IMR-90 (cell line): ENCODE measurements at regions not wholly inside any gene's neighbourhood (a gene's known extent, or its start where the extent isn't known, plus 50 kb on each side); places are given as distances from the start of the nearest gene placed in this dataset.

Experiments used
- ATAC-seq: fragments of 200-7000 bp; cut with Tn5 transposase; 2 replicates; pipeline ENCODE4 v1.9.1; 2020; ENCODE audit warnings: low read depth, mild to moderate bottlenecking, moderate library complexity
- BruUV-seq: library from RNA; stranded (reverse); fragments of 400-500 nt; replicated peaks from 2 replicates; lab custom pipeline; 2021; lab: Mats Ljungman, UMichigan
- CTCF ChIA-PET: fragments of 300-600 bp; formaldehyde crosslinking; extraction: SDS; loops from one replicate; lab custom pipeline; 2021; ENCODE audit warnings: antibody characterized with exemption; lab: Yijun Ruan, JAX
- POLR2A ChIA-PET: fragments of 300-600 bp; sonication (Branson Sonifier 250); formaldehyde crosslinking; loops from one replicate; lab custom pipeline; 2022; ENCODE audit warnings: antibody characterized with exemption; ENCODE audit not compliant: unreplicated experiment; lab: Charles Lee
- DNase-seq: peaks from one replicate; pipeline ENCODE4 v3.0.0; 2013
- H2AFZ ChIP-seq: replicated peaks from 2 replicates; pipeline ENCODE3; 2013; ENCODE audit warnings: low read length, mild to moderate bottlenecking; ENCODE audit not compliant: poor library complexity
- H2AK5ac ChIP-seq: 2 replicates; pipeline ENCODE4 v1.6.1; 2013; ENCODE audit warnings: low read depth, low read length, inconsistent platforms
- H2AK9ac ChIP-seq: replicated peaks from 2 replicates; pipeline ENCODE3; 2013; ENCODE audit warnings: mild to moderate bottlenecking, low read depth, low read length, moderate library complexity; ENCODE audit not compliant: poor library complexity
- H2BK120ac ChIP-seq: 2 replicates; pipeline ENCODE4 v1.6.1; 2013; ENCODE audit warnings: low read depth, low read length, inconsistent platforms
- H2BK15ac ChIP-seq: 3 replicates; pipeline ENCODE4 v1.6.1; 2013; ENCODE audit warnings: low read depth, low read length, inconsistent platforms
- H2BK20ac ChIP-seq: 2 replicates; pipeline ENCODE4 v1.6.1; 2013; ENCODE audit warnings: low read depth, mild to moderate bottlenecking, inconsistent platforms, low read length, moderate library complexity
- H2BK5ac ChIP-seq: 2 replicates; pipeline ENCODE4 v1.6.1; 2013; ENCODE audit warnings: mild to moderate bottlenecking, low read depth, low read length, inconsistent platforms; ENCODE audit not compliant: poor library complexity, severe bottlenecking
- H3K14ac ChIP-seq: replicated peaks from 2 replicates; pipeline ENCODE4 v1.6.1; 2013; ENCODE audit warnings: low read depth, low read length, inconsistent platforms
- H3K18ac ChIP-seq: 2 replicates; pipeline ENCODE4 v1.6.1; 2013; ENCODE audit warnings: low read depth, low read length, control low read depth
- H3K23ac ChIP-seq: 2 replicates; pipeline ENCODE4 v1.6.1; 2013; ENCODE audit warnings: low read depth, low read length, inconsistent platforms
- H3K27ac ChIP-seq: 2 replicates; pipeline ENCODE4 v1.5.1; 2013; ENCODE audit warnings: mild to moderate bottlenecking, control low read depth, low read length; ENCODE audit not compliant: insufficient read depth
- H3K27me3 ChIP-seq: 2 replicates; pipeline ENCODE4 v1.6.1; 2013; ENCODE audit warnings: low read length; ENCODE audit not compliant: control insufficient read depth, insufficient read depth
- H3K36me3 ChIP-seq: 2 replicates; pipeline ENCODE4 v1.6.1; 2013; ENCODE audit warnings: low read length, mixed read lengths; ENCODE audit not compliant: control insufficient read depth, insufficient read depth
- H3K4ac ChIP-seq: 2 replicates; pipeline ENCODE4 v1.6.1; 2013; ENCODE audit warnings: low read depth, low read length, inconsistent platforms
- H3K4me1 ChIP-seq: 2 replicates; pipeline ENCODE4 v1.6.1; 2013; ENCODE audit warnings: low read length, mixed read lengths; ENCODE audit not compliant: control insufficient read depth, insufficient read depth
- H3K4me2 ChIP-seq: 2 replicates; pipeline ENCODE4 v1.6.1; 2013; ENCODE audit warnings: low read depth, mild to moderate bottlenecking, control low read depth, low read length, moderate library complexity
- H3K4me3 ChIP-seq: 2 replicates; pipeline ENCODE4 v1.5.1; 2013; ENCODE audit warnings: low read depth, mild to moderate bottlenecking, control low read depth, low read length, moderate library complexity; ENCODE audit not compliant: insufficient read depth
- H3K56ac ChIP-seq: 2 replicates; pipeline ENCODE4 v1.6.1; 2013; ENCODE audit warnings: low read length, inconsistent platforms; ENCODE audit not compliant: insufficient read depth; ENCODE audit errors: extremely low read depth
- H3K79me1 ChIP-seq, 2 experiments: 2 replicates each; pipeline ENCODE4 v1.6.1; 2013; ENCODE audit warnings: low read length in 2 of 2, inconsistent platforms in 1 of 2, low read depth in 1 of 2
- H3K9ac ChIP-seq: 2 replicates; pipeline ENCODE4 v1.6.1; 2013; ENCODE audit warnings: low read depth, low read length, control low read depth
- H3K9me1 ChIP-seq: 2 replicates; pipeline ENCODE4 v1.6.1; 2013; ENCODE audit warnings: low read length, inconsistent platforms; ENCODE audit not compliant: insufficient read depth
- H3K9me3 ChIP-seq: 2 replicates; pipeline ENCODE4 v1.6.1; 2013; ENCODE audit warnings: low read length; ENCODE audit not compliant: control insufficient read depth, insufficient read depth
- H4K20me1 ChIP-seq: 2 replicates; pipeline ENCODE4 v1.6.1; 2013; ENCODE audit warnings: low read length, inconsistent platforms; ENCODE audit not compliant: insufficient read depth
- H4K5ac ChIP-seq: 2 replicates; pipeline ENCODE4 v1.6.1; 2013; ENCODE audit warnings: mild to moderate bottlenecking, low read depth, low read length, control low read depth
- H4K8ac ChIP-seq, 2 experiments: 2 replicates each; pipeline ENCODE4 v1.6.1; 2013; ENCODE audit warnings: low read depth in 2 of 2, low read length in 2 of 2, control low read depth in 1 of 2, inconsistent platforms in 1 of 2
- H4K91ac ChIP-seq: 2 replicates; pipeline ENCODE4 v1.6.1; 2013; ENCODE audit warnings: low read depth, low read length, inconsistent platforms; ENCODE audit not compliant: insufficient read depth
- CTCF ChIP-seq: conservative IDR thresholded peaks from 2 replicates; pipeline ENCODE4 v1.5.1; 2012; ENCODE audit warnings: mild to moderate bottlenecking, low read depth, low read length, improper control_type of control experiment
- MAFK ChIP-seq: IDR thresholded peaks from 2 replicates; pipeline ENCODE4 v1.6.1; 2012; ENCODE audit warnings: low read depth, low read length, improper control_type of control experiment
- POLR2A ChIP-seq: IDR thresholded peaks from 2 replicates; pipeline ENCODE4 v1.6.1; 2012; ENCODE audit warnings: mild to moderate bottlenecking, low read depth, low read length
- RFX5 ChIP-seq: IDR thresholded peaks from 2 replicates; pipeline ENCODE4 v1.8.0; 2012; ENCODE audit warnings: low read depth, mild to moderate bottlenecking, low read length, moderate library complexity
- SMC3 ChIP-seq: fragments of 150-350 bp; IDR thresholded peaks from 2 replicates; pipeline ENCODE4 v1.6.1; 2016; ENCODE audit warnings: low read depth, mild to moderate bottlenecking, antibody characterized with exemption, low read length, moderate library complexity
- WGBS, 2 experiments: methylation state at CpG; one replicate each; pipeline versions ENCODE4 v1.1.5 to v1.1.7; 2013; ENCODE audit warnings: missing lambda C conversion rate in 2 of 2; ENCODE audit not compliant: insufficient read length in 1 of 2; ENCODE audit errors: extremely low coverage in 2 of 2; 5-methylcytosine and 5-hydroxymethylcytosine counted together
- dilution Hi-C: fragments of 300-500 bp; cut with HindIII; formaldehyde crosslinking; loops from one replicate; pipeline ENCODE4 v1.14.3; 2018; ENCODE audit warnings: low sequenced_read_pairs; ENCODE audit not compliant: unreplicated experiment
- in situ Hi-C: fragments of 300-500 bp; cut with MboI; formaldehyde crosslinking; loops from 3 replicates; pipeline ENCODE4 v1.14.3; 2019; ENCODE audit warnings: low sequenced_read_pairs, inconsistent platforms, mixed read lengths
- intact Hi-C: fragments of 100-400 bp; cut with micrococcal nuclease; formaldehyde crosslinking; loops from 2 replicates; pipeline ENCODE4 v1.10.0; 2022
- TF ChIP-seq, protein P1 (sequence below): fragments of 150-350 bp; IDR thresholded peaks from 2 replicates; pipeline ENCODE4 v1.6.1; 2017; ENCODE audit warnings: mild to moderate bottlenecking, antibody characterized with exemption, low read length, low read depth

GRCh38 chr14:95464103-95464502 is 52.3 kb downstream of the SYNE3 start:
- Histone ChIP-seq H2BK120ac (no peak overlapping the region), H3K23ac (no peak overlapping the region), H4K5ac (no peak overlapping the region), H3K9ac (no peak overlapping the region), H3K4me1 (peaks cover 5% of the 10 kb centered on the region; the same call in 1 of the 2 replicates), H3K18ac (no peak overlapping the region), H3K36me3 (peaks cover 3% of the 10 kb centered on the region; the same call in 1 of the 2 replicates), H3K9me3 (no peaks in the 10 kb centered on the region), H3K9me1 (peaks cover 9% of the 10 kb centered on the region; the same call in 1 of the 2 replicates), H3K27me3 (no peaks in the 10 kb centered on the region), H3K4me3 (no peak overlapping the region), H4K8ac (no peak overlapping the region), H3K4ac (no peak overlapping the region), H2AK5ac (no peak overlapping the region), H3K79me1 (peaks cover 0 to 5% of the 10 kb centered on the region in 2 experiments; a peak in 1 of 4 replicates), H2BK5ac (no peak overlapping the region), H2BK15ac (no peak overlapping the region), H3K27ac (no peak overlapping the region), H3K4me2 (no peak overlapping the region), H4K91ac (no peak overlapping the region), H2AK9ac (no peak overlapping the region), H2BK20ac (no peak overlapping the region), H3K56ac (no peak overlapping the region), H2AFZ (no peak overlapping the region), H3K14ac (no peak overlapping the region), H4K20me1 (peaks cover 17% of the 10 kb centered on the region)
- ChIA-PET CTCF (interaction anchor here (1.1 kb wide), 1 partner anchor 22 kb away, joined by 3 read pairs; no protein-coding TSS in a partner anchor), POLR2A (no interaction called here)
- in situ Hi-C loops (no loop called here), dilution Hi-C loops (no loop called here), intact Hi-C loops (loop anchor here (5.0 kb wide), 1 partner anchor 63 kb away; no protein-coding TSS in a partner anchor)
- no peak for ATAC-seq
- BruUV-seq = no TSS peak
- no CpG with 5 or more reads among the region's 6 CpGs for WGBS, 2 experiments
- TF ChIP-seq CTCF (no peak), MAFK (no peak), POLR2A (no peak), SMC3 (no peak), RFX5 (no peak)
- TF ChIP-seq, protein P1, sequence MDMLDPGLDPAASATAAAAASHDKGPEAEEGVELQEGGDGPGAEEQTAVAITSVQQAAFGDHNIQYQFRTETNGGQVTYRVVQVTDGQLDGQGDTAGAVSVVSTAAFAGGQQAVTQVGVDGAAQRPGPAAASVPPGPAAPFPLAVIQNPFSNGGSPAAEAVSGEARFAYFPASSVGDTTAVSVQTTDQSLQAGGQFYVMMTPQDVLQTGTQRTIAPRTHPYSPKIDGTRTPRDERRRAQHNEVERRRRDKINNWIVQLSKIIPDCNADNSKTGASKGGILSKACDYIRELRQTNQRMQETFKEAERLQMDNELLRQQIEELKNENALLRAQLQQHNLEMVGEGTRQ = no peak
- DNase-seq = no peak
